Ammon's horn (tissue), 1 donor: ENCODE measurements at regions not wholly inside any gene's neighbourhood (a gene's known extent, or its start where the extent isn't known, plus 50 kb on each side); places are given as distances from the start of the nearest gene placed in this dataset.
A peak's percentile ranks its signal among the peaks of the same experiment; 100 is the strongest.
"Not testable (repeated sequence)": the region's sequence is repeated elsewhere in the genome, so short reads cannot be mapped to it uniquely, and the experiment has no call there.

Experiments
- DNase-seq: peaks from one replicate; pipeline ENCODE4 v3.0.0-alpha.2; 2016; ENCODE audit warnings: low spot score

GRCh38 chr4:38279077-38279476, 318.9 kb downstream of the PTTG2 start:
- no peak for DNase-seq

GRCh38 chr4:38279650-38280322, 319.6 kb downstream of the PTTG2 start:
- no peak for DNase-seq

- DNase-seq = no peak
These were observed 320.1 kb downstream of the PTTG2 start for GRCh38 chr4:38280323-38280706.

DNA sequence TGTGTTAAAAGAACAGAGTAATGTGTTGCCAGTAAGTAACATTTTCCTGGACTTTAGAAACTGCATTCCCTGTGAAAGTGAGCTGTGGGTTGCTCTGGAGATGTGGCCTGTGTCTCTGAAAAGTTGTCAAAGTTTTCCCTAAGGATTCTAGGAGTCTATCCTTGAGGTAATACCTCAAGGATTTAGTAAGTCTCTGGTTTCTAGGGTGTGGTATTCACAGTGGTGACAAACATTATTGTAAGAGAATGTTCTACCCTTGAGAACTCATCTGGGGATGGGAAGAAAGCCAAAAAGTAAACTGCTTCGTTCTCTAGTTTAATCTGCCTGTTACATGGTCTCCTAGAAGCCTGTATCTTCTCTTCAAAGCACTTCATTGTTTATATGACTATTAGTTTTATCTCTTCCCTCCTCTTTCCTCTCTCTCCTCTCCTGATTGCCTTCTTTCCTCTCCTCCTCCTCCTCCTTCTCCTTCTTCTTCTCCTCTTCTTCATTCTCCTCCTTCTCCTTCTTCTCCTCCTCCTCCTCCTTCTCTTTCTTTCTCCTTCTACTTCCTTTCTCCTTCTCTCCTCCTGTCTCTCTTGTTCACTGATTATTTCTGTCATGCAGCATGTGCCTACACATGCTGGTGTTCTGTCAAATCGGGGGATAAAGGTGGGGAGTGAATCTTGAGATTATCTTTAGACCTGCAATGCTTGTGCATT, 321.3 kb downstream of the PTTG2 start:
- DNase-seq = no peak

DNA sequence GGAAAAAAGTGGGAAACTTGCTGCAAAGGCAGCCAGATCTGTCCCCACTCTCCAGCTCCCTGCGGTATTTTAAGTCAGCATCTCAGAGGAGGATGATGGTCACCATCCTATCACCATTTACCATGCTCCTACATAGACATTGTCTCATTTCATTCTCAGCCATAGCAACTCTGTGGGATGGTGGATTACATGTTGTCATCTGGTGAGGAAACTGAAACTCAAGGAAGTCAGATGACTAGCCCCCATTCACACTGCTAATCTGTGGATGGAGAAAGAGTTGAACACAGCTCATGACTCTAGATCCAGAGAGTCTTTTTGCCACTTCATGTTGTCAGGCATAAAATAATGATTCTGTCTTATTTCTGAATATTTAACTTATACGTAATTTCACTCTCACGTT, 323.5 kb downstream of the PTTG2 start:
- DNase-seq = no peak

DNA sequence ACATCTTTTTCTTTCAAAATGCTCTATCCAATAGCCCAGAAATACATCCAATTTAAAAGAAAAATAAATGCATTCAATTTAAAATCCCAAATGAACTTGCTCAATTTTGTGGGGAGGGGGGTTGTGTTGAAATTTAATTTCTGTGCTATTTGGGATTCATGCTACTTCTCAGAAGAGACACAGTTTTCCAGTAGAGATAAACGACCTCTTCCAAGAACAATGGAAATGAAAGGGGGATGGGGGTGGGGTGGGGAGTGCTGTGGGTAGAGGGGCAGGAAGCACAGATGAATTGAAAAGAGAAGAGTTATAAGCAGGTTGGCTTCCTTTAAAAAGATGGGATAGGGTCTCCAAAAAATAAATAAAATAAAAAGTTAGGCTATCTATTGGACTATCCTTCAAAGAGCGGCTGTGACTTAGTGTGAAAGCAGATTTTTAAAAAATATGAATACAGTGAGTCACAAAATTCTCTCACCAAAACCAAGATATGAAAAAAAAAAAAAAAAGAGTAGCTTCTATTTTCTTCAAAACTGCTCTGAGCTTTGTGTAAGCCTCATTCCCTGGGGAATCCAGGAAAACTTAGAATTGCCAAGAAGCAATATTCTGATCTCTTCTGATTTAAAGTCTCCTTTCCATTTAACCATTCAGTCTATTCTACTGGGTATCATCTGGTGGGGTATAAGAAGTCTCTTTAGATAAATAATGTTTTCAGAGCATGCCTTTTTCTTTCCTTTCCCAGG, 324.3 kb downstream of the PTTG2 start:
- DNase-seq = no peak

DNA sequence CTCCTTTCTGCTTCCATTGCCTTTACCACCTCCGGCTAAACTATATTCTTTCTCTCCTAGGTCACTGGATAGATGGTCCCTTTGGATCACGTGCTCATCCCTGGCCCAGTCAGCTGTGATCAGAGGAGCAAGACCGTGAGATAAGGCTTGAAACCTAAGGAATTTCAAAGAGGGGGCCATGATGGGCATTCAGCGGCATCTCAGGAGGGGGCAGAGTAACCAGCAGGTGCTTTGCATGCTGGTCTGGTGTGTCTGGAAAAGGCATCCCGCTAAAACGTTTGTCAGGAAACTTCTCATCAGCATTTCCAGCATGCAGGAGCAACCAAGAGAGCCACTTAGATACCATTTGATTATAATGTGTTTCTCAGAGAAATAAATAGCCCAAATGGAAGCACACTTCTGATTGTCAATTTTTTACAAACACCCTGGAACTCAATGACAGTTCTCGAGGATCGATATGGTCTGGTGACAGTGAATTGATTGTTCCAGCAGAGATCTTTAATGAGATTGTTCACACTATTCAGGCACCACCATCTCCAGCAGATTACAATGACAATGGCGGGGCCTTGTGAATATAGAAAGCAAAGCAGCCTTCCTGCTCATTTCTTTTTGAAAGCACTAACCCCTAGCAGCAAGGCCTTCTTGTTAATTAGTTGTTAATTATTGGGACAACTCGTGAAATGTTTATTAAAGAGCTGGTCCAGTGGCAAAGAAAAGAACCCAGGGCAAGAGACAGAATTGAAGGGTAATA, 327.1 kb downstream of the PTTG2 start:
- DNase-seq = no peak

GRCh38 chr4:38289553-38289952, 329.4 kb downstream of the PTTG2 start:
- DNase-seq = no peak

- no peak for DNase-seq
These were observed 330.2 kb downstream of the PTTG2 start for GRCh38 chr4:38290366-38290765.

DNA sequence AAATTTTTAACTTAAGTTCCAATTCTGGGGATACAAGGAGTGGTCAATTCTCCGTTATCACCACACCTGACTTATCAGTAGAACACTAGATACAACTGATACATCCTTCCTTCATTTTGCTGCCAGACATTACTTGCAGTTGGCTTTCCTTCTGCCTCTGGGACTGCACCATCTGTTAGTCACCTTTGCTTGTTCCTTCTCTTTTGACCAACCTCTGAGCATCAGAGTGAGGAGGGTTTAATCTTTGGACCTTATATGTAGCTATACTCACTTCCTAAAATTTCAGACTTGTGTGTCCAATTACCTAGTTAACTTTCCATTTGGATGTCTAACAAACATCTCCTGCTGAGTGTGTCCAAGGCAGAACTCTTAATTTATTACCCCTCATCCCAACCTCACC, 330.7 kb downstream of the PTTG2 start:
- DNase-seq = no peak

GRCh38 chr4:38292529-38292928, 332.3 kb downstream of the PTTG2 start:
- no peak for DNase-seq

DNA sequence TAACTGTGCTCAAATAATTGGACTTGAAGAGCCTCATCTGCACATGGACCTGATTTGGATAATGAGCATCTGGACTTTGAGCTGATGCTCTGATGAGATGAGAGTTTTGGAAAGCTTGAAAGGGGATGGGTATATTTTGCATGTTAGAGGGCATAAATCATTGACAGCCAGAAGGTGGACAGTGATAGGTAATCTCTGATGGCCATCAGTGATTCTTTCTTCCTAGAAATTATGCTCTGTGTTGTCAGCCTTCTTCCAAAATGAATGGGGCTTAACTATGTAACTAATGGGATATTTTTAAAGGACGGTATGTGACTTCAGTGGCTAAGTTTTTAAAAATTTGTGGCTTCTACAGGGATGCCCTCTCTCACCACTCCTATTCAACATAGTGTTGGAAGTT, 334.0 kb downstream of the PTTG2 start:
- no peak for DNase-seq

GRCh38 chr4:38297061-38297460, 336.9 kb downstream of the PTTG2 start:
- no peak for DNase-seq

- no peak for DNase-seq
These were observed 338.9 kb downstream of the PTTG2 start for GRCh38 chr4:38298868-38299713.

DNA sequence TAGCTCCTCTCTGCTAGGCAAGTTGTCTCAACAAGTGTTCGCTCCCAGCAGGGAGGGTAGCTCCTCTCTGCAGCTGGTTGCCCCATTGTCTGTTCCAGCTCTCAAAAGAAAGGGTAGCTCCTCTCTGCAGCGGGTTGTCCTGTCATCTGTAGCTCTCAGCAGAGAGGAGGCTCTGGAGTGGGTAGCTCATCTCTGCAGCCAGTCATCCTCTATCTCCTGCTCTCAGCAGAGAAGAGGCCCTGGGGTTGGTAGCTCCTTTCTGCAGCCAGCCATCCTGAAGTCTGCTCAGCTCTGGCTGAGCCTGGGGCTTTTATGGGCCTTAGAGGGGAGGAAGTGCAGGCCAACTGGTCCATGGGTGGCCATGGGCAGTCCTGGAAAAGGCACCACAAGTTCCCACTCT, 342.7 kb downstream of the PTTG2 start:
- no peak for DNase-seq

GRCh38 chr4:38304460-38304859, 344.3 kb downstream of the PTTG2 start:
- DNase-seq = not testable (repeated sequence)

- DNase-seq = peak; percentile 77
These were observed 346.4 kb downstream of the PTTG2 start for GRCh38 chr4:38306482-38307071.

DNA sequence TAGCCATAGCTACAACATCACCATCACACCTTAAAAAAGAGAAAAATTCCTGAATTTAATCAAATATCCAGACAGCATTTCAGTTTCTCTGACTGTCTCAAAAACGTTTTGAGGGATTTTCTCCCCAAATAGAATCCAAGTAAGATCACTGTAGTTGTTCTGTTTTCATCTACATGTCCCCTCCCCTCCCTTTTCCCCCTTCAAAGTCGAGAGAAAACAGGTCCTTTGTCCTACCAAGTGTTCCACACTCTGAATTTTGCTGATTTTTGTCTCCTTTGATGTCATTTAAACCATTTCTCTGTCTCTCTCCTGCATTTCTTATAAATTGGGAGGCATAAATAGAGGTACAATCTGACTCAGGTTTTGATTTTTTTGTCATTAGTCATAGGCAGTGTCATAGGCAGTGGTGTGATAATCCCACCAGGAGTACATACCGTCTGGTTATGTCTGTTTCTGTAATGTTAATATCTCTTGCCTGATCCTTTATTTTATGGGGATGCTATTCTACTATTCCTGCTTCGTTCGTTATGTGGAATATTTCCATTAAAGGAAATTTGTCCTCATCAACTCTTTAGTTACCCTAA, 348.6 kb downstream of the PTTG2 start:
- DNase-seq = peak; percentile 72

- no peak for DNase-seq
These were observed 349.3 kb downstream of the PTTG2 start for GRCh38 chr4:38309471-38309870.

DNA sequence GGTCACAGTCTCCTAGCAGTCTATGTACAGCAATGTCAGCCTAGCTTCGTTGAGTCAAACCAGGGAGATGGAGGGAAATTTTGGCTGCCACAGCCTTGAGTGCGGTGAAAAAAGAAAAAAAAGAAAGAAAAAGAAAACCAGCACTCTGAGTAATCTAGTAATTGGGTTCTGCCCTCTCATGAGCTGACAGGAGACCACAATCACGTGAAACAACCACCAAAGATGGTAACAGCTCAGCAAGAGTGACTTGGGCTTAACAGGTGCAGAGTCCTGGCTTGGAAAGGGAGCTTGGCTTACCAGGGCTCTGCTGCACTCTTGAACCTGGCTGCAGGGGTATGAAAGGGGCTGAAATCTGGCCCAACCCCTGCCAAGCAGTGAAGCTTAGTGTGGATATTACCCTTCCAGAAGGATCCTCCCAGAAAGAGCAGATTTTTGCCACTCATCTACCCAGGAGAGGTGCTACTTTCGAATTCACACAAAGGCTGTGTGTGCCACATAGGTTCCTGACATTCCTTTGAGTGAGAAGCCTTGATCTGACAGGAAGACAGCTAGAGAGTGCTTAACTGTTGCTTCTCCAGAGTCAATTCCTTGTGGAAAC, 350.3 kb downstream of the PTTG2 start:
- DNase-seq = no peak
